Thymus (tissue), 11 donors: ENCODE measurements at regions not wholly inside any gene's neighbourhood (a gene's known extent, or its start where the extent isn't known, plus 50 kb on each side); places are given as distances from the start of the nearest gene placed in this dataset.

Experiments
- DNase-seq, 9 donors: peaks; one replicate each; pipeline ENCODE4 v3.0.0-alpha.2; 2013; ENCODE audit warnings: low spot score in 9 of 9, low read depth in 6 of 9, missing footprints in 1 of 9
- H3K27ac ChIP-seq, 2 donors: one replicate each; pipeline ENCODE4 v1.5.1; 2013; ENCODE audit warnings: control low read depth in 1 of 2, low read depth in 1 of 2, low read length in 1 of 2, mild to moderate bottlenecking in 1 of 2, moderate library complexity in 1 of 2
- H3K27me3 ChIP-seq, 2 donors: one replicate each; pipeline ENCODE4 v1.5.1; 2013; ENCODE audit warnings: low read length in 1 of 2; ENCODE audit not compliant: control insufficient read depth in 2 of 2, insufficient read depth in 1 of 2
- H3K36me3 ChIP-seq, 2 donors: one replicate each; pipeline ENCODE4 v1.5.1; 2013; ENCODE audit warnings: low read length in 1 of 2, mild to moderate bottlenecking in 1 of 2, moderate library complexity in 1 of 2; ENCODE audit not compliant: control insufficient read depth in 2 of 2, insufficient read depth in 2 of 2
- H3K4me1 ChIP-seq, 2 donors: one replicate each; pipeline ENCODE4 v1.5.1; 2013; ENCODE audit warnings: low read length in 2 of 2; ENCODE audit not compliant: control insufficient read depth in 2 of 2, insufficient read depth in 2 of 2
- H3K4me3 ChIP-seq, 2 donors: one replicate each; pipeline ENCODE4 v1.5.1; 2013; ENCODE audit warnings: low read length in 2 of 2, control low read depth in 1 of 2, mild to moderate bottlenecking in 1 of 2
- H3K9me3 ChIP-seq, 2 donors: one replicate each; pipeline ENCODE4 v1.5.1; 2013; ENCODE audit warnings: low read length in 1 of 2, mild to moderate bottlenecking in 1 of 2; ENCODE audit not compliant: control insufficient read depth in 2 of 2, insufficient read depth in 1 of 2
- WGBS: extraction: QIAGEN DNeasy Blood & Tissue Kit; methylation state at CpG from one replicate; pipeline ENCODE4 v1.1.7; 2013; 5-methylcytosine and 5-hydroxymethylcytosine counted together
- donor health status: healthy.

DNA sequence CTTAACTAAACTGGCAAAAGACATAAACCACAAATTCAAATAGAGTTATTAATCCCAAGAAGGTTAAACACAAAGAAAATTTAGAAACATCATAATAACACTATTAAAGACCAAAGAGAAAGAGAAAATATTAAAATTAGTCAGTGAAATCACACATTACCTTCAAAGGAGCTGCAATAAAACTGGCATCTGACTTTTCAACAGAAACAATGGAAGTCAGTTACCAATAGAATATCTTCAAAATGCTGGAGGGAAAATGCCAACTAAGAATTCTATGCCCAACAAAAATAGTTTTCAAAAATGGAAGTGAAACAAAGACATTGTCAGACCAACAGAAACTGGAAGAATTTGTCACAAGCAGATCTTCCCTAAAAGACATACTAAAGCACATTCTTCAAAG lies 68.7 kb upstream of the RNF7 start:
- Histone ChIP-seq H3K27ac (no peak overlapping the region), H3K27me3 (peaks cover 0 to 1% of the 10 kb centered on the region in 2 donors), H3K9me3 (peaks cover 1 to 29% of the 10 kb centered on the region in 2 donors), H3K4me1 (no peaks in the 10 kb centered on the region), H3K36me3 (no peaks in the 10 kb centered on the region), H3K4me3 (no peak overlapping the region)
- DNase-seq, result no peak

- H3K9me3 ChIP-seq, result no peaks in the 10 kb centered on the region
- DNase-seq, result no peak
- H3K4me3 ChIP-seq, result no peak overlapping the region
- H3K27ac ChIP-seq, result no peak overlapping the region
- H3K36me3 ChIP-seq, result no peaks in the 10 kb centered on the region
- no peaks in the 10 kb centered on the region for H3K27me3 ChIP-seq
- no peaks in the 10 kb centered on the region for H3K4me1 ChIP-seq
Measured at GRCh38 chr3:141677701-141678100, 60.4 kb upstream of the RNF7 start.

- DNase-seq, result no peak
- no peaks in the 10 kb centered on the region for H3K36me3 ChIP-seq
- no peak overlapping the region for H3K4me3 ChIP-seq
Measured at GRCh38 chr3:141680620-141681389, 57.3 kb upstream of the RNF7 start.

DNA sequence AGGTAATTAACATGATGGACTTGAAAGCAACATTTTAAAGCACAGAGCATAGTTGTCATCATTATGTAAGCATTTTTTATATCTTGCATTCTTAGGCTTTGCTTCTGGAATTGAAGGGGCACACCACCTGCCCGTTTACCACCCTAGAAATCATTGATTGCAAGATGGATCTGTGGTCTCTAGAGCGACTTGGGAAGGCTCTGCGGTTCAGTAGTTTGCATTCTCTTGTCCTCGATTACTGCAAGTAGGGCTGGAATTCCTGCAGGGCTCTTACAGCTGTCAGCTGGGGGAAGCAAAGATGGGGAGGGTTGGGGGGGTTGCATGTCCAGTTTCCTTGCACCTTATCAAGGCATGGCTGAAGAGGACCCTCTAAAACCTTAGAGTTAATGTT lies 56.7 kb upstream of the RNF7 start:
- Histone ChIP-seq H3K4me1 (peaks cover 0 to 3% of the 10 kb centered on the region in 2 donors), H3K27me3 (no peaks in the 10 kb centered on the region), H3K9me3 (no peaks in the 10 kb centered on the region), H3K27ac (no peak overlapping the region), H3K36me3 (no peaks in the 10 kb centered on the region), H3K4me3 (no peak overlapping the region)
- no peak for DNase-seq
- 16% methylated on average over 4 of the region's 4 CpGs for WGBS

More at GRCh38 chr3:141680620-141681389, 57.3 kb upstream of the RNF7 start:
- 48% methylated on average over 2 of the region's 2 CpGs for WGBS
- Histone ChIP-seq H3K27ac (no peak overlapping the region), H3K4me1 (no peaks in the 10 kb centered on the region), H3K9me3 (no peaks in the 10 kb centered on the region), H3K27me3 (no peaks in the 10 kb centered on the region)

- 44% methylated on average over 3 of the region's 3 CpGs for WGBS
- Histone ChIP-seq H3K4me3 (no peak overlapping the region), H3K27me3 (no peaks in the 10 kb centered on the region), H3K36me3 (no peaks in the 10 kb centered on the region), H3K9me3 (no peaks in the 10 kb centered on the region), H3K4me1 (peaks cover 0 to 7% of the 10 kb centered on the region in 2 donors), H3K27ac (no peak overlapping the region)
- DNase-seq, result no peak
Measured at GRCh38 chr3:141682007-141682406, 56.1 kb upstream of the RNF7 start.

GRCh38 chr3:141682921-141683320 lies 55.2 kb upstream of the RNF7 start:
- Histone ChIP-seq H3K4me3 (no peak overlapping the region), H3K36me3 (no peaks in the 10 kb centered on the region), H3K27me3 (no peaks in the 10 kb centered on the region), H3K9me3 (no peaks in the 10 kb centered on the region), H3K4me1 (peaks cover 0 to 9% of the 10 kb centered on the region in 2 donors), H3K27ac (no peak overlapping the region)
- WGBS, result 98% methylated on average over 9 of the region's 9 CpGs
- DNase-seq, result no peak

DNA sequence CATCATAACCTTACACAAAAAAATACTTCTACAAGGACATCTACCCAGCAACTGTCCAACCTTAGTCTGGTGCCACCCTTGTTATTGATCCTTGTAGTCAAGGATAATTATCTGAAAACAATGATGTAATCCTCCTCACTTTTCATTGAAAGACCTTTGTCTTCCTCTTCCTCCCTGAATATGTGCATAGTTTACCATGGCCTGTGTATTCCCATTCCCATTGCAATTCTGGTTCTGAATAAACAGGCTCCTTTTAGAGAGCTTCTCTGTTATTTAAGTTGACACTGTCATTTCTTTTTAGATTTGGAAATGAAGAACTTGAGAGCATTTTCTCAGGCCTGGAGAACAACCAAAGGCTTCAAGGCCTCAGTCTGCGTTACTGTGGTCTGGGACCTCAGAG lies 53.3 kb upstream of the RNF7 start:
- no peak overlapping the region for H3K4me3 ChIP-seq
- no peaks in the 10 kb centered on the region for H3K9me3 ChIP-seq
- DNase-seq, result no peak
- H3K4me1 ChIP-seq, result peaks cover 0 to 9% of the 10 kb centered on the region in 2 donors
- H3K27ac ChIP-seq, result no peak overlapping the region
- no peaks in the 10 kb centered on the region for H3K36me3 ChIP-seq
- WGBS, result 98% methylated on average over 1 of the region's 1 CpG
- no peaks in the 10 kb centered on the region for H3K27me3 ChIP-seq

- Histone ChIP-seq H3K36me3 (no peaks in the 10 kb centered on the region), H3K27ac (no peak overlapping the region), H3K4me1 (peaks cover 0 to 9% of the 10 kb centered on the region in 2 donors), H3K27me3 (no peaks in the 10 kb centered on the region), H3K4me3 (peak overlapping the region in 1 of 2 donors; percentile 41), H3K9me3 (no peaks in the 10 kb centered on the region)
- 76% methylated on average over 8 of the region's 8 CpGs for WGBS
- DNase-seq, result peak in 1 of 9 donors; percentile 16
Measured at GRCh38 chr3:141686466-141687291, 51.4 kb upstream of the RNF7 start.
